ENCODE measurements at regions not wholly inside any gene's neighbourhood (a gene's known extent, or its start where the extent isn't known, plus 50 kb on each side); places are given as distances from the start of the nearest gene placed in this dataset.

GRCh38 chr14:56896231-56896630, 86.0 kb upstream of the OTX2 start:
- no peak for TF ChIP-seq CTCF (IDR thresholded peaks at IDR 0.05; ENCODE audit: borderline replicate concordance, extremely low read depth, low read length, poor library complexity, severe bottlenecking)
- TF ChIP-seq EZH2 (IDR thresholded peaks at IDR 0.05; ENCODE audit: borderline replicate concordance, low read depth, low read length, severe bottlenecking): no peak

Data from DND-41 (cell line).